IMR-90 (cell line): ENCODE measurements at regions not wholly inside any gene's neighbourhood (a gene's known extent, or its start where the extent isn't known, plus 50 kb on each side); places are given as distances from the start of the nearest gene placed in this dataset.

Experiments
- CEBPB ChIP-seq: IDR thresholded peaks from 2 replicates; pipeline ENCODE4 v1.6.1; 2012; ENCODE audit warnings: low read depth, low read length, improper control_type of control experiment
- CTCF ChIP-seq: conservative IDR thresholded peaks from 2 replicates; pipeline ENCODE4 v1.5.1; 2012; ENCODE audit warnings: mild to moderate bottlenecking, low read depth, low read length, improper control_type of control experiment
- MAFK ChIP-seq: IDR thresholded peaks from 2 replicates; pipeline ENCODE4 v1.6.1; 2012; ENCODE audit warnings: low read depth, low read length, improper control_type of control experiment
- MAZ ChIP-seq: IDR thresholded peaks from 2 replicates; pipeline ENCODE4 v1.6.1; 2012; ENCODE audit warnings: low read depth, mild to moderate bottlenecking, low read length, improper control_type of control experiment, moderate library complexity, borderline replicate concordance
- MXI1 ChIP-seq: IDR thresholded peaks from 2 replicates; pipeline ENCODE4 v1.6.1; 2012; ENCODE audit warnings: low read depth, mild to moderate bottlenecking, low read length, moderate library complexity, borderline replicate concordance
- POLR2A ChIP-seq: IDR thresholded peaks from 2 replicates; pipeline ENCODE4 v1.6.1; 2012; ENCODE audit warnings: mild to moderate bottlenecking, low read depth, low read length
- RCOR1 ChIP-seq: IDR thresholded peaks from 2 replicates; pipeline ENCODE4 v1.6.1; 2012; ENCODE audit warnings: mild to moderate bottlenecking, low read length, improper control_type of control experiment; ENCODE audit not compliant: insufficient replicate concordance
- RFX5 ChIP-seq: IDR thresholded peaks from 2 replicates; pipeline ENCODE4 v1.8.0; 2012; ENCODE audit warnings: low read depth, mild to moderate bottlenecking, low read length, moderate library complexity
- USF2 ChIP-seq: fragments of 150-350 bp; IDR thresholded peaks from 2 replicates; pipeline ENCODE4 v1.6.1; 2017; ENCODE audit warnings: mild to moderate bottlenecking, antibody characterized with exemption, low read length, low read depth

- no peak for TF ChIP-seq CTCF
- no peak for TF ChIP-seq POLR2A
- TF ChIP-seq RCOR1, result no peak
- no peak for TF ChIP-seq USF2
- no peak for TF ChIP-seq RFX5
- TF ChIP-seq MXI1, result no peak
- no peak for TF ChIP-seq MAFK
- TF ChIP-seq CEBPB, result no peak
- no peak for TF ChIP-seq MAZ
Measured at GRCh38 chr3:144660186-144660585, 688.6 kb downstream of the DIPK2A start.
